ENCODE measurements at regions not wholly inside any gene's neighbourhood (a gene's known extent, or its start where the extent isn't known, plus 50 kb on each side); places are given as distances from the start of the nearest gene placed in this dataset.

DNA sequence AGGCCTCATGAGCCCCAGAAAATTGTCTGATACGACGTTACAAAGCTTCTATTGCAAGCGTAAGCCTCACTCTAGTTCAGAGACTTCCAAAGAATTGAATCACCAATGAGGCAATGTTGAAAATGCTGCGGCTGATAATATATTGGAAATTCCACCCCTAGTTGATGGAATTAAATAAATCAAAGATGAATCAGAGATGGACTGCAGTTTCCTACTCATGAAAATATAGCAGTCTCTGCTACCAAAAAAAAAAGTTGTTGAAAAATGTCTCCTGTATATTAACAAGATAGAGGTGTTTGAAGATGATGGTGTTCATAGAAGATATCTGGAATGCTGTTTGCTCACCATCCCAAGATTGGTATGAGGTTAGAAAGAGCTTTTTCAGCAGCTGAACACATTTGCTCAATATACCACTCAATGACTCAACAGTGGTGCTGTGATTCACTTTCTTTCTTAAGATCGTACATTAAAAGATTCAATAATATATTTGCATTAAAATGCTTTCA is 99.8 kb upstream of the ARHGAP28 start:
- Histone ChIP-seq H3K27me3 (replicated peaks; ENCODE audit: control insufficient read depth, insufficient read depth, low read length) (no peaks in the 10 kb centered on the region), H3K4me3 (replicated peaks; ENCODE audit: low read depth, low read length) (no peak overlapping the region), H3K36me3 (ENCODE audit: control insufficient read depth, insufficient read depth, low read length) (no peaks in the 10 kb centered on the region)
- DNase-seq (ENCODE audit: extremely low read depth, insufficient read length) = no peak
- TF ChIP-seq, protein P1, sequence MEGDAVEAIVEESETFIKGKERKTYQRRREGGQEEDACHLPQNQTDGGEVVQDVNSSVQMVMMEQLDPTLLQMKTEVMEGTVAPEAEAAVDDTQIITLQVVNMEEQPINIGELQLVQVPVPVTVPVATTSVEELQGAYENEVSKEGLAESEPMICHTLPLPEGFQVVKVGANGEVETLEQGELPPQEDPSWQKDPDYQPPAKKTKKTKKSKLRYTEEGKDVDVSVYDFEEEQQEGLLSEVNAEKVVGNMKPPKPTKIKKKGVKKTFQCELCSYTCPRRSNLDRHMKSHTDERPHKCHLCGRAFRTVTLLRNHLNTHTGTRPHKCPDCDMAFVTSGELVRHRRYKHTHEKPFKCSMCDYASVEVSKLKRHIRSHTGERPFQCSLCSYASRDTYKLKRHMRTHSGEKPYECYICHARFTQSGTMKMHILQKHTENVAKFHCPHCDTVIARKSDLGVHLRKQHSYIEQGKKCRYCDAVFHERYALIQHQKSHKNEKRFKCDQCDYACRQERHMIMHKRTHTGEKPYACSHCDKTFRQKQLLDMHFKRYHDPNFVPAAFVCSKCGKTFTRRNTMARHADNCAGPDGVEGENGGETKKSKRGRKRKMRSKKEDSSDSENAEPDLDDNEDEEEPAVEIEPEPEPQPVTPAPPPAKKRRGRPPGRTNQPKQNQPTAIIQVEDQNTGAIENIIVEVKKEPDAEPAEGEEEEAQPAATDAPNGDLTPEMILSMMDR (IDR thresholded peaks at IDR 0.05; ENCODE audit: insufficient read depth, low read length, poor library complexity, severe bottlenecking) = no peak

DNA sequence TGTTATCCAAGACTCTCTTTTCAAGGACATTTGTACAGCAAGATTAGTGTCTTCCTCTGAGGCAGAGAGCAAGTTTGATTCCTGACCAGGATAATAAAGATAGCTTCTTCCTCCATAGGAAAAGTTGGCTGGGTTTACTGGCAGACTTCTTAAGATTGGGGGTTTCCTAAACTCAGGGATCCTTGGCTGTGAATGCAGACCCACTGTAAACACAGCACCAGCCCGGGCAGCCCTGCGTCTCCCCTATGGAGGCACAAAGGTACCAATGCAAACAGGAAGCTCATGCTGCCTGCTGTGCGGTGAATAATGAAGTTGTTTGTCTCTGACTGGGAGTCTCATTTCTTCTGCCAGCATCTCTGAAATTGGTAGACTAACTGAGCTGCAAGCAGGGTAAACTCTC is 96.2 kb upstream of the ARHGAP28 start:
- DNase-seq (ENCODE audit: extremely low read depth, insufficient read length) = no peak
- H3K4me3 ChIP-seq (replicated peaks; ENCODE audit: low read depth, low read length) = no peak overlapping the region
- TF ChIP-seq, protein P1 (IDR thresholded peaks at IDR 0.05; ENCODE audit: insufficient read depth, low read length, poor library complexity, severe bottlenecking) = no peak
- no peaks in the 10 kb centered on the region for H3K27me3 ChIP-seq (replicated peaks; ENCODE audit: control insufficient read depth, insufficient read depth, low read length)
- no peaks in the 10 kb centered on the region for H3K36me3 ChIP-seq (ENCODE audit: control insufficient read depth, insufficient read depth, low read length)

DNA sequence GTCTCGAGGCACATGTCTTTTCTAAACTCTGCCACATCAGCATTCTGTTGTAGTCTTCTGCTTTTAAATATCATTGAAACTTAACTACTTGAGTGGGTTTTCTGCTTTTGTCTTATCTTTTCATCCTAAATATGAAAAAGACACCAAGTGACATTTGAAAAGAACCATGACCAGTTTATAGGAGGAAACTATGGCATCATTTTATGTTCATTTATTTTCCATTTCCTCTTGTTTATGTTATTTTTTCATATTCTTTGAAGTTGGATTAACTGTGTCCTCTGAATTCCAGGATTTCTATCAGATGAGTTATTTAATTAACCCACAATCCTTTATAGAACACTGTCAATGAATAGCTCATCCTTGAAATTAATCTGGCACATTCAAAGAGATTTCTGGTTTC is 93.4 kb upstream of the ARHGAP28 start:
- TF ChIP-seq, protein P1 (IDR thresholded peaks at IDR 0.05; ENCODE audit: insufficient read depth, low read length, poor library complexity, severe bottlenecking) = no peak
- no peak for DNase-seq (ENCODE audit: extremely low read depth, insufficient read length)
- Histone ChIP-seq H3K27me3 (replicated peaks; ENCODE audit: control insufficient read depth, insufficient read depth, low read length) (no peaks in the 10 kb centered on the region), H3K36me3 (ENCODE audit: control insufficient read depth, insufficient read depth, low read length) (no peaks in the 10 kb centered on the region), H3K4me3 (replicated peaks; ENCODE audit: low read depth, low read length) (no peak overlapping the region)

DNA sequence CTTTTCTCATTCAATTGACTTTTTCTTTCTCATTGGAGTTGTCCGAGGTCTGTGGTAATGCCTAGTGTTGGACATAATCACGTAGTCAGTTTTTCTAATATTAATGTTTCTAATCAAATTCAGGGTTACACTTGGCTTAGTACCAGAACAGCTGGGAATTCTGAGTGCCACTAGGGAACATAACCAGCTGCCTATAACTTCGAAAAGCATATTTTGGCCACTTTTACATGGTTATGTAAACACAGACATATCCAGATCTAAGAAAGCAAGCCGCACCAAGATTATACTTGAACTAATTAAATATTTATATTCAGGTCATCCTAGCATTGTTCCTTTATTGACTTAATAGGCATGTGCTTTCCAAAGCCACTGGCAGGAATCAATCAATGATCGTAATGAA is 91.1 kb upstream of the ARHGAP28 start:
- no peak for DNase-seq (ENCODE audit: extremely low read depth, insufficient read length)
- H3K27me3 ChIP-seq (replicated peaks; ENCODE audit: control insufficient read depth, insufficient read depth, low read length) = no peaks in the 10 kb centered on the region
- TF ChIP-seq, protein P1 (IDR thresholded peaks at IDR 0.05; ENCODE audit: insufficient read depth, low read length, poor library complexity, severe bottlenecking) = no peak
- H3K36me3 ChIP-seq (ENCODE audit: control insufficient read depth, insufficient read depth, low read length) = no peaks in the 10 kb centered on the region
- H3K4me3 ChIP-seq (replicated peaks; ENCODE audit: low read depth, low read length) = no peak overlapping the region

DNA sequence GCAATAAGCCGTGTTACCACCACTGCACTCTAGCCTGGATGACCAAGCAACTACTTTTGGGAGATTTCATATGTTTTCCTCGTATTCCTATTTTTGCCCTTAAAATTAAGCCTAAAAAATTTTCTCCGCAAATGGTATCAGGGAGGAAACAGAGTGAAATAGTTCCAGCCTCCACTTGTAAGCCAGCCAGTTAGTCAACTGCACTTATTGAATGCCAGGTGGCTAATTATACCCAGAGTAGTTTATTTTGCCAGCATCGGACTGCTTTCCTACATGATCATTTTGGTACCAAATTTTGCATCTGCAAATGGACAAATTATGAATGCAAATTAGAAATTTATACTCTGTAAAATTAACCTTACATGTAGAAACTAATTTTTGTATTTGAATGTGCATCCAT is 90.2 kb upstream of the ARHGAP28 start:
- DNase-seq (ENCODE audit: extremely low read depth, insufficient read length) = no peak
- TF ChIP-seq, protein P1 (IDR thresholded peaks at IDR 0.05; ENCODE audit: insufficient read depth, low read length, poor library complexity, severe bottlenecking) = no peak
- Histone ChIP-seq H3K36me3 (ENCODE audit: control insufficient read depth, insufficient read depth, low read length) (no peaks in the 10 kb centered on the region), H3K4me3 (replicated peaks; ENCODE audit: low read depth, low read length) (no peak overlapping the region), H3K27me3 (replicated peaks; ENCODE audit: control insufficient read depth, insufficient read depth, low read length) (no peaks in the 10 kb centered on the region)

Measured in GM06990 (cell line).